GM19099 (cell line): ENCODE measurements at regions not wholly inside any gene's neighbourhood (a gene's known extent, or its start where the extent isn't known, plus 50 kb on each side); places are given as distances from the start of the nearest gene placed in this dataset.

Source experiments
- POLR2A ChIP-seq: IDR thresholded peaks from 3 replicates; pipeline ENCODE4 v1.6.1; 2011; ENCODE audit warnings: low read depth; ENCODE audit not compliant: insufficient read length; ENCODE audit errors: extremely low read depth

DNA sequence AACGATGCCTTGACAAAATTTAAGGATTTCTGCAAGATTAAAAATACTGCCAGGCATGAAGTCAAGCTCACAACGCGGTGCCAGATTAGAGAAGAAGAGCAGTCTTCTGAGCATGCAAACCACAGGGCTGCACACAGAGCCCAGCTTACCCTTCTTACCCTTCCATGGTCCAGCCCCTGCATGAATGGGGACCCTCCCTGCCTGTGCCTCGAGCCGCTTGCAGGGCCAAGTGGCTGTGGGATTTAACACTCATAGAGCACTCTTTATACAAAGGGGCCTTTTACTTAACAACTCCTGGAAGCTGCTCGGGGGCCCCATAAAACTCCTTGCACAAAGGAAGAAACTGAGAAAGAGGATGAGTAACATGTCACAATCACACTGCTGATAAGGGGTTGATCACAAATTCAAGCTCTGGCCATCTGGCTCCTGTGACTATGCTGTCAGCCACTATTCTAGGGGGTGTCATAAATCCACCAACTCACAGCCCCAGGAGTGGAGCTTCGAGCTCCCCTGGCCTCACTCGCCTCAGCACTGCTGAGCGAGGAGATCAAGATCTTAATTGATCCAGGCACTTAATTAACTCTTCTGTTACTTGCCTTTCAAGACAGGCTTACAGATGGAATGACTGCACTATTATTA lies 514.8 kb downstream of the TNS3 start:
- no peak for TF ChIP-seq POLR2A

DNA sequence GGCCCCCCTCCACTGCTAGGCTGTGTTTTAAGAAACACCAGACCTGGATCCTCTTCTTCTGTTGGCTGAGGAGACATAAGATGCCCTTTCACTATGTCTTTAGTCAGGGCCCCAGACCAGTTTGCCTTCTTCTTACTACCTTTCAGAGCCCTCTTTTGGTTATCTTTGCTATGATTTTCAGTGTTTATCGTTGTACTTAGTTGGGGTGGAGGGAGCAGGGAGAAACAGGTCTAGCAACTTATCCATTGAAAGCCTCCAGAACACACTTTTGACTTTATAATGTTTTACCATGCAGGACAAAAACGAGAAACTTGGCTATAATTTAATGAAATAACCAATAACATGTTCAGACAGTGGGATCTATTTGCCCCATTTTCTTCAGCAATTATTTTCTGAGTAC lies 525.2 kb downstream of the TNS3 start:
- TF ChIP-seq POLR2A, result no peak

DNA sequence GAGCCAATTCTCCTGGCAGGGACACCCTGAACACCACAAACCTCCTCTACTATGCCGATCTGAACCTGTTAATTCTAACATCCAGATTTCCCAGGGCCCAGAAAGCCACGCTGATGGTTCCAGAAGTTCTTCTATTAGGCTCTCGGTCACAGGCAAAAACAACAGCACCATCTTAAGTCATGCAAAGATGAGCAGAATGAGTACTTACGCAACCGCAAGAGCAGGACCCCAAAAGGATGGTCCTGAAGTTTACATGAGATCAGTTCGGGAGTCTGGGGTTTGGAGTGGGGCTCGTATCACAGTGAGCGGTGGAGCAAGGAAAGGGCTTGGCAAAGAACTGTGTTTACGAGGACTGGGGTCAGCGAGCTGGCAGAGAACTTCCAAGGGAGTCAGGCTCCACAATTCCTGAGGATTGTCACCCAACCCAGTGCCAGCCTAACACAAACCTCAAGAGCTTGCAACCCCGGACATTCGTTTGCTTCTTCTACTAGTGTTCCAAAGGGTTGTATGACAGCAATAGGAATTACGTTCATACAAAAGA lies 532.6 kb downstream of the TNS3 start:
- no peak for TF ChIP-seq POLR2A

DNA sequence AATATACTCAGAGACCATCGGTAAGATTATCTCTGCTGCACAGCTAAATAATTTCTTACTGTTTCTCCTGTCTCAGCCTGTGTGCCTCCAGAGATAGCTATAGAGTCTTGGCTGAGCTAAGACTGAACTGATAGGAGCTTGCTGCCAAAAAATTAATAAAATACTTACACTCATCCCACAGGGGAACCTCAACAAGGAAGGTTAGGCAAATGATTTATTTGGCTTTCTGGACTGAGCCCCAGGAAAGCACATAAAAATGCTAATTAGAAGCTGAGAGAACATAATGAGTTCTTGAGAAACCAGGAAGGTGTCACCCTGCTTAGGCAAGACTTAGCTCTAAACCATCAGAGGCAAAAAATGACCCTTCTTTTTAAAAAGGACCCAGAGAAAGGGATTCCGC lies 534.5 kb downstream of the TNS3 start:
- TF ChIP-seq POLR2A, result no peak

DNA sequence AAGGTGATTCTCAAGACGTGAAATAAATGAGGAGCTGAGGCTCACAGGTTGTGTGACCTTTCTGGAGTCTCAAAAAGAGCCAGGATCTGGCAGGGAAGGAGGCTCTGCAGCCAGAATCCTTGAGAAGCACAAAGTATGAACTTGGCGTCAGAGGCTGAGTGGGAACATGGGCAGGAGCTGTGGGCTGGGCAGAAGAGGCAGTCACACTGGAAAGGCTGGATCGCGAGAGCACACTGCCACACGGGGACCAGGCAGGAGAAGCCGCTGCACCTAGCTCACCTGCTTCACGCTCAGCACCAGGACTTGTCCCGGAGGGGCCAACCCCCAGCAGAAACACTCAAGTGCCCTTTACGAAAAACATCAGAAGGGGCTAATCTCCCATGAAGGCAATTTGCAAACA lies 535.0 kb downstream of the TNS3 start:
- TF ChIP-seq POLR2A, result no peak

DNA sequence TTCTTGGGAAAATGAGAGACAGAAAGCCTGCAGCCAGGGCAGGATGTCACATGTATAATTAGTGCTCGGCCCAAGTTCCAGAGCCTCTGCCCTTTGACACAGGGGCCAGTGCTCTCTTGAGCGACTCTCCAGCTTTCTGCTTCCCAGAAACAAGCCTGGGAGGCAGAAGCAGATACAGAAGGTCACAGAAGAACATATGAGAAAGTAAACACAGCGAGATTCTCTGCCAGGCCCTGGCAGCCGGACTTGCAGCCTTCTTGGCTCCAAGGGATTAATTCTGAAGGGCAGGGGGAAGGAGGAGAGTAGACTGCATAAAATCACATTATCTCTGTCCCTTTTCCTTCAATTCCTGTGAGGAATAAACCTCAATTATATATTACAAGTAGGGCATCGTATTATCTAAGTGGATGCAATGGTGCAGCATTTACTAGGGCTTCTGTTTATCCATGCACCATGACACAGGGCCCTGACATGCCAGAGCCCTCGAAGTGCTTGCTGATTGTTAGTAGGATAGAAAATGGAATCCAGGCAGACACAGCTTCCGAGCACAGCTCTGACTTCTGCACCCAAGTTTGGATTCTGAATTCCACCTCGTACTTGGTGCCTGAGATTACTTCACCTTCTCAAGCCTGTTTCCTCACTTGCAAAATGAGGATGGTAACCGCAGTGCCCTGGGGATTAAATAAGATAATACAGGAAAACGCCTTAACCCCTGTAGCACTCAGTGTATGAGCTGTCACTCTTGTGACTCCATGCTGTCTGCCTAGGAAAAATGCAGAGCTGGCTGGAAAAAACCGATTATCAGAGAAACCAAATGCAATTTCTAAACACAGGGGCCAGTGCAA lies 536.5 kb downstream of the TNS3 start:
- TF ChIP-seq POLR2A, result no peak

DNA sequence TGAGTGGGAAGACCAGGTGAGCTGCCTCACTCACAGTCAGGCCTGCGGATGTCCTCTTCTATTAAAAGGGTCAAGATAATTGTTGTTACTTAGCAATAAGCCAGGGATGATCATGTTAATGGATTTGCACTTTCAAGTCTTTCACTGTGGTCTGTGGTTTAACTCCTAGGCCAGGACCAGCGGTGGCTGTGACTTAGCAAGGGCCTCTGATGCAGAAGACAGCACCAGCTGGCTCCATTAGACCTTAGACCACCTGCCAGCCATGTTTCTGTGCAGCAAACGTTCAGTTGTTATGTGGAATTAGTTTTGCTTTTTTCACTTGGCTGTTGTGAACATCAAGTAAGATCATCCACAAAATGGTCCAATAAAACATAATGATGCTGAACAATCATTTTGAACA lies 537.3 kb downstream of the TNS3 start:
- TF ChIP-seq POLR2A, result no peak

DNA sequence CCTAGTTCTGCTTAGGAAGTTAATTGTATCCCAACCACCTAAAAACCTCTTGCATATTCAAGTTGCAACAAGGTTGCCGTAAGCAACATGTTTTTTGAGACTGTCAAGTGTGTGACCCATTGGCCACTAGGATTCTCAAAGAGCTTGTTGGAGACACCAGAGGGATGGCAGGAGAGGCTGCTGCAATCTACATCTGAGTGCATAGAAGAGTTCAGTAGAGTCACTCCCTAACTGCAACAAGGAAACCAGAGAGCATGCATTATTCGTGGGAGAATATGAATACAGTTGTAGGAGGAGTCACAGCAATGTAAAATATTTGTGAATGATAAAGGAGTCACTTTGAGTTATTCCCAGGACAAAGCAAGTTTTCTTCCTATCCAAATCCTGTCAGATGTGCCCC lies 538.6 kb downstream of the TNS3 start:
- TF ChIP-seq POLR2A, result no peak

DNA sequence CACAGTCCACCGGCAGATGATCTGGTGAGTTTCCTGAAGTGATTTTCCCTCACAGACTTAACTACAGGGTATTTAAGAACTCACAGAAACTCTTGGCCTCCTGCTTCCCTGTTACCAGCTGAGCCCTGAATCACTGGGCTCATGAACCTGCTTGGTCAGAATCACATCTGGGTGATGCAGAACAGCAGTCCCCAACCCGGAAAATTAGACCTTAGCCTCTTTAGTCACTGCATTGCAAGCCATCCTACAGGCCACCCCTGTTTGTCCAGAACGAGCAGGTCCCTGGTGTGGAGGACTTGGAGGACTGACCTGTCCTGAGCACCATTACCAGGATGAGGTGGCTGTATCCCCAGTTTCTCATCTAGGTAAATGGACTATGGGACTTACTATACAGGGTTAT lies 539.2 kb downstream of the TNS3 start:
- no peak for TF ChIP-seq POLR2A

DNA sequence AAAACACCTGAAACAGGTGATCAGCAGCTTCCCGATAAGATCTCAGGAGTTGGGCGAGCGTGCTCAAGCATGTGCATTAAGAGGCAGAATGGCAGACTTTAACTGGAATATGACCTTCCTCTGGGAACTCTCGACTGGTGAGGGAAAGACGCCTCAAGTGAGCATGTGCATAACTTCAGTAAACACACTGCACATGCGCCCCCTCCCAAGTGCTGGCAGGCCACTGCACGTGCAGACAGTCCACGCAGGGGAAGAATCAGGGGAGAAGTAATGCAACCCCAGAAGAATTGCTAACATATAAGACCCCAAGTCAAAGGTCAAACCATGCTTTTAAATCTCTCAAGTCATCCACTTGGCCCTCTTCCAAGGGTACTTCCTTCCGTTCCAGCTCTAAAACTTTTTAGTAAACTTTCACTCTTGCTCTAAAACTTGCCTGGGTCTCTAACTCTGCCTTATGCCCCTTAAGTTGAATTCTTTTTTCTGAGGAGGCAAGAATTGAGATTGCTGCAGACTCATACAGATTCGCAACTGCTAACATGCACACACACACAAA lies 541.0 kb downstream of the TNS3 start:
- no peak for TF ChIP-seq POLR2A

DNA sequence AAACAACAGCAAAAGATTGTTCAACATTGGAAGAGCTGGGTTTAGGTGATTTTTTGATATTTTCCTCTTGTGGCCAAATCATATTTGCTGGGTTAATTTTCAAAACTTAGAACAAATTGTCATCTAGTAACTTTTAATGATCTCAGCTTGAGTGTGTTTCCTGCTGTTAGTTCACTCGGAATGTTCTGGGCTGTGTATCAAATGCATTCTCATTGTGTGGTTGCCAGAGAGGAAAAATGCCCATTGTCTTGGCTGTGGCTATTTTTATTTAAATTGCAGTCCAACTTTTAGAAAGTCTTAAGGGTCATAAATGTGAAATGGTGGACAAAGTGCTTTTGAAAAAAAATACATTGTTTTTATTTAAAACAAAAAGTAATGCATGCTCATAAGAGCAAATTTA lies 542.0 kb downstream of the TNS3 start:
- no peak for TF ChIP-seq POLR2A

DNA sequence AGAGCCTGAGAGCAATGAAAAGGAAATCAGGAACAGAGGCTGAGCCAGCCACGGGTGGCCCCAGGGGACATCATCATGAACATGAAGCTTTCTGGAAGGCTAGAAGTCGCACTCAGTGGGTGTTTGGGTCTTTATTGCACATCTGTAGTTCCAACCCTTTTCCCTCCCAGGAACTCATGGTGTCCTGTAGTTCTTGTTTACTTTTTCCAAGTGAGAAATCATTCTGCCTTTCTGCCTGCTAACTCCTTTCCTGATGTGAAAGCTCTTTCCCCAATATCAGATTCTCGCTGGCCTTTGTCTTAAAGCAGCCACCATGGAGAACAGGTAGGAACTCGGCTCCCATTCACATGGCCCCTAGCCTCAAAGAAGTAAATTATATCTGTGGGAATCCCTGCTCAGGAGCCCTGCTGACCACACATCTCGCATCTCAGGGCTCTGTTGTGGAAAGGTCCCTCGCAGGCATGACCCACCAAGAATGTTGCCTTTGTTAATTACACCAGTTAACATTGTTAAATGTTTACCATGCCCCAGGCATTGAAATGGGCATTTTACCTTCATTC lies 542.7 kb downstream of the TNS3 start:
- no peak for TF ChIP-seq POLR2A

DNA sequence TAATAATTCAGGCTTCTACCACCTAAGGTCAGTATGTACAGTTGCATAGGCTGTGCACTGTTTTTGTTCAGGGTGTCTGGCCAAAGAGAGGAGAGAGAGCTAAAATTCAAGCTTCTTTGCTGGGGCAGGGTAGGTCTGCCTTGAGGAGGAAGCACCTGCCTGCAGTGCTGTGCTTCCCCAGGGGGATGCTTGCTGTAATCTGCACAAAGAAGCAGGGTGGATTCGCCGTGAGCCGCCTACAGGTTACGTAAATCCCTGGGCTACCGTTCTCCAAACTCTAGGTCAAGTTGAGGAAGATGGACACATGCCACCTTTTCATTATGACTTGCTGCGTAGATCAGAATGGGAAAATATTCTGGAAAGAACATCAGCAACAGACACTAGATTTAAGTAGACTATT lies 543.3 kb downstream of the TNS3 start:
- TF ChIP-seq POLR2A, result no peak

DNA sequence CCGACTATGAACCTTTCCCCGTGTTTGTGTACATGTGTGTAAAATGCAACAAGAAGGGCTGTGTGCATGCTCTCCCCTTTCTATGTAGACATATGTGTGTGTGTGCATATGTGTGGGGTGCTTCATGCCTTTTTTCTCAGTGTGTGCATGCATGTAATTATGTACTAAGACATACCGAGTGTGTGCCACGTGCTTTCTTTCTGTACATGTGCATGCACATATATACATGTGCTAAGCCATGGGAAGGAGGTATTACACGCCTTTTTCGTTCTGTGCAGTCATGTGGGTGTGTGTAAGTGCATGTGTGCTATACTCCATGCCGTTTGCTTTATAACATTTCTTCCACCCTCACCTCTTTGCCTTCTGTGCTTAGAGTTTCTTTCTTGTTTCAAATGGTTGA lies 544.3 kb downstream of the TNS3 start:
- no peak for TF ChIP-seq POLR2A

DNA sequence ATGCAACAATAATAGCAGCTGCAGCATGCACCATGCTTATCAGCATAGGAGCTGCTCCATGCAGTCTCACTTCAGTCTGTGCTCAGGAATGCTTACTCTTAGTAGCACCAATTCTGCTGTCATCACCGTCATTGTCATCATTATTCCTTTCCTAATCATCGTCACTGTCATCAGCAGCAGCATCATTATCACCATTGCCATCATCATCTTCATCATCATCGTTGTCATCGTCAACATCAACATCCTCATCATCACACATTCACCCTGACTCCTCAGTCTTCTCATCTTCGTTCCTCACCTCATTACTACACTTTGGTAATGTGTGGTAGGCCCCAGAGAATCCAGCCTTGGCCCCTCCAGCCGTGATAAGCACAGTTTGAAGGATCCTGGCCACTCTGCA lies 545.0 kb downstream of the TNS3 start:
- no peak for TF ChIP-seq POLR2A

DNA sequence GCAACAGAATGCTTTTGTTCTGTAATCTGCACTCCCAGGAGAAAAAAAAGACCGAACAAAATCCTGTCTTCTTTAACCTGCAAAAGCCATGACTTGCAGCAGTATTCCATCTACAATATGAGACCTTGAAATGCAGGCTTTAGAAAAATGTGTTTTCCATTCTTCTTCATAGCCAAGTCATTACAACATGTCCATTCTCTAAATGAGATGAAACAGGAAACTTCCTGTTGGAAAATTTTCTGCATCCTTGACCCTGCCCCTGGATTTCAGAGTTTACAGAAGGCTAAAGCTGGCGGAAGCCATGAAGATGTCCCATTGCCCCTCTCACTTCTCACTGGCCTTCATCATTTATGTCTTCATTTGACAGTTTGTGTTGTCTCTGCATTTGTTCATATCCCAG lies 546.4 kb downstream of the TNS3 start:
- TF ChIP-seq POLR2A, result no peak
